ENCODE measurements at regions not wholly inside any gene's neighbourhood (a gene's known extent, or its start where the extent isn't known, plus 50 kb on each side); places are given as distances from the start of the nearest gene placed in this dataset.

DNA sequence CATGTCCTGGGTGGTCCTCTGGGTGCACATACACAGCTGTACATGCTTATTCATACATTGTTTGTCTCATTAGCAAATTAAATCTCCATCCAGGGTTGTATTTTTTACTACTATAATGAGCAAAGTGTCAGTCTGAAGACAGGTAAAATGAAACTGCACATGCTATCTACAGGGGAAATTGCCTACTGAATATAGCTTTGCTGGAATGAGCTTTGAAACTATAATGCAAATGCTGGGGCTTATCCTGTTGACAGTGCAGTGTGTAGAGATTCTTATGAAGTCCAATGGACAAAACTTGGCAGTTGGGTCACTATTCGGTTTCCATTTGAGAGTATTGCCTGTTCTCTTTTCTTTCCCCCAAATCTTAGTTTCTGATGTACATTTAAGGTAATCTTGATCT lies 292.8 kb upstream of the LRP1B start:
- TF ChIP-seq ZFP36 (IDR thresholded peaks at IDR 0.05; ENCODE audit: borderline replicate concordance, partially characterized antibody) (no peak), EP300 (IDR thresholded peaks at IDR 0.05) (no peak), HEYL (CRISPR knock-in tag; IDR thresholded peaks at IDR 0.05) (no peak), MAFK (IDR thresholded peaks at IDR 0.05; ENCODE audit: partially characterized antibody) (no peak)
- TF ChIP-seq, protein P1, sequence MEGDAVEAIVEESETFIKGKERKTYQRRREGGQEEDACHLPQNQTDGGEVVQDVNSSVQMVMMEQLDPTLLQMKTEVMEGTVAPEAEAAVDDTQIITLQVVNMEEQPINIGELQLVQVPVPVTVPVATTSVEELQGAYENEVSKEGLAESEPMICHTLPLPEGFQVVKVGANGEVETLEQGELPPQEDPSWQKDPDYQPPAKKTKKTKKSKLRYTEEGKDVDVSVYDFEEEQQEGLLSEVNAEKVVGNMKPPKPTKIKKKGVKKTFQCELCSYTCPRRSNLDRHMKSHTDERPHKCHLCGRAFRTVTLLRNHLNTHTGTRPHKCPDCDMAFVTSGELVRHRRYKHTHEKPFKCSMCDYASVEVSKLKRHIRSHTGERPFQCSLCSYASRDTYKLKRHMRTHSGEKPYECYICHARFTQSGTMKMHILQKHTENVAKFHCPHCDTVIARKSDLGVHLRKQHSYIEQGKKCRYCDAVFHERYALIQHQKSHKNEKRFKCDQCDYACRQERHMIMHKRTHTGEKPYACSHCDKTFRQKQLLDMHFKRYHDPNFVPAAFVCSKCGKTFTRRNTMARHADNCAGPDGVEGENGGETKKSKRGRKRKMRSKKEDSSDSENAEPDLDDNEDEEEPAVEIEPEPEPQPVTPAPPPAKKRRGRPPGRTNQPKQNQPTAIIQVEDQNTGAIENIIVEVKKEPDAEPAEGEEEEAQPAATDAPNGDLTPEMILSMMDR (IDR thresholded peaks at IDR 0.05) = no peak

Measured in A549 (cell line).